ENCODE measurements at regions not wholly inside any gene's neighbourhood (a gene's known extent, or its start where the extent isn't known, plus 50 kb on each side); places are given as distances from the start of the nearest gene placed in this dataset.

DNA sequence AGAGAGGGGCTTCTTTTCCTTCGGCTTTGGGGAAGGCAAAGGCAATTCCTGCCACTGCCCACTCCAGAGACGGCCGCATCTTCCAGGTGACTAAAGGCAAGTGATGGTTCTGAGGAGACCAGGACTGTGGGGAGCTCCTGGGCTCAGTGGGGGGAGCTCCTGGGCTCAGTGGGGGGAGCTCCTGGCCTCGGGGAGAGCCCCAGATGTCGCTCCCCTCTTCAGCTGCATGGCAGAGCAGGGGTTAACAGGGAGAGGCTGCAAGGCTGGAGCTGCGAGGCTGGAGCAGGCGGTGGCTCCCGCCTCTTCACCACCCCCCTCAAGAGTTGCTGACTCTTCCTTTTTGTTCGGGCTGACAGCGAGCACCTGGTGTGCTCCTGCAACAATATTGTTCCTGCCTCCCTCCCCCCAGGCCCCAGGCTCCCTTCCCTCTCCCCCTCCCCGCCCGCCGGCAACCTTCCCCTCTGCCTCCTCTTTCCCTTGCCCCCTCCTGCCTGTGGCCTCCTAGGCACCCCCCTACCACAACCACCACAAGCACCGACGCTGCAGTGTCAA lies 56.3 kb upstream of the LBX1 start:
- Histone ChIP-seq H3K4me1 (ENCODE audit: control insufficient read depth, extremely low read depth, insufficient read depth, low read length) (no peaks in the 10 kb centered on the region), H3K4me3 (replicated peaks in 1 of 3; ENCODE audit: insufficient read depth in 1 of 3, low read depth in 1 of 3, low read length in 3 of 3) (no peak overlapping the region), H3K4me2 (ENCODE audit: insufficient read depth, low read length) (no peak overlapping the region), H3K36me3 (ENCODE audit: control insufficient read depth in 2 of 2, extremely low read depth in 1 of 2, insufficient read depth in 2 of 2, low read length in 2 of 2) (no peaks in the 10 kb centered on the region), H3K9me3 (replicated peaks; ENCODE audit: control insufficient read depth, insufficient read depth, low read length) (no peaks in the 10 kb centered on the region), H4K20me1 (replicated peaks; ENCODE audit: control insufficient read depth, extremely low read depth, insufficient read depth, low read length) (no peaks in the 10 kb centered on the region), H3K27ac (ENCODE audit: insufficient read depth, low read depth, low read length) (no peak overlapping the region), H2AFZ (ENCODE audit: low read depth, low read length) (no peak overlapping the region), H3K9me1 (replicated peaks; ENCODE audit: control insufficient read depth, extremely low read depth, insufficient read depth, low read length) (no peaks in the 10 kb centered on the region), H3K79me2 (ENCODE audit: control insufficient read depth, insufficient read depth, low read length) (no peaks in the 10 kb centered on the region), H3K9ac (replicated peaks; ENCODE audit: extremely low read depth, insufficient read depth, low read length) (no peak overlapping the region), H3K27me3 (ENCODE audit: control insufficient read depth in 2 of 2, insufficient read depth in 2 of 2, low read length in 2 of 2) (peaks cover 75% of the 10 kb centered on the region in 2 experiments)
- intact Hi-C loops (cut with micrococcal nuclease), result no loop called here
- POLR2A ChIA-PET, result no interaction called here
- dilution Hi-C loops (cut with MboI; ENCODE audit: extremely low pct_ligation_motif_present, low sequenced_read_pairs), result no loop called here
- BruUV-seq (replicated peaks), result no TSS peak
- TF ChIP-seq GATA2 (IDR thresholded peaks at IDR 0.05; ENCODE audit: insufficient read depth, insufficient read length, low read depth, low read length), result no peak
- TF ChIP-seq FOS (IDR thresholded peaks at IDR 0.05; ENCODE audit: borderline replicate concordance, insufficient read depth, low read length), result no peak
- TF ChIP-seq EZH2 (IDR thresholded peaks at IDR 0.05; ENCODE audit: borderline replicate concordance, low read depth, low read length, severe bottlenecking), result no peak
- TF ChIP-seq, protein P1, sequence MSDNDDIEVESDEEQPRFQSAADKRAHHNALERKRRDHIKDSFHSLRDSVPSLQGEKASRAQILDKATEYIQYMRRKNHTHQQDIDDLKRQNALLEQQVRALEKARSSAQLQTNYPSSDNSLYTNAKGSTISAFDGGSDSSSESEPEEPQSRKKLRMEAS (IDR thresholded peaks at IDR 0.05; ENCODE audit: insufficient read depth, insufficient read length), result no peak
- no peak for TF ChIP-seq POLR2A (IDR thresholded peaks at IDR 0.05; ENCODE audit: low read depth, low read length)
- TF ChIP-seq, protein P2, sequence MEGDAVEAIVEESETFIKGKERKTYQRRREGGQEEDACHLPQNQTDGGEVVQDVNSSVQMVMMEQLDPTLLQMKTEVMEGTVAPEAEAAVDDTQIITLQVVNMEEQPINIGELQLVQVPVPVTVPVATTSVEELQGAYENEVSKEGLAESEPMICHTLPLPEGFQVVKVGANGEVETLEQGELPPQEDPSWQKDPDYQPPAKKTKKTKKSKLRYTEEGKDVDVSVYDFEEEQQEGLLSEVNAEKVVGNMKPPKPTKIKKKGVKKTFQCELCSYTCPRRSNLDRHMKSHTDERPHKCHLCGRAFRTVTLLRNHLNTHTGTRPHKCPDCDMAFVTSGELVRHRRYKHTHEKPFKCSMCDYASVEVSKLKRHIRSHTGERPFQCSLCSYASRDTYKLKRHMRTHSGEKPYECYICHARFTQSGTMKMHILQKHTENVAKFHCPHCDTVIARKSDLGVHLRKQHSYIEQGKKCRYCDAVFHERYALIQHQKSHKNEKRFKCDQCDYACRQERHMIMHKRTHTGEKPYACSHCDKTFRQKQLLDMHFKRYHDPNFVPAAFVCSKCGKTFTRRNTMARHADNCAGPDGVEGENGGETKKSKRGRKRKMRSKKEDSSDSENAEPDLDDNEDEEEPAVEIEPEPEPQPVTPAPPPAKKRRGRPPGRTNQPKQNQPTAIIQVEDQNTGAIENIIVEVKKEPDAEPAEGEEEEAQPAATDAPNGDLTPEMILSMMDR (IDR thresholded peaks at IDR 0.05; ENCODE audit: extremely low read depth in 1 of 2, insufficient read depth in 1 of 2, low read depth in 1 of 2, low read length in 2 of 2), result no peak
- TF ChIP-seq POLR2AphosphoS5 (IDR thresholded peaks at IDR 0.05; ENCODE audit: insufficient read depth, low read depth, low read length), result no peak
- TF ChIP-seq JUN (IDR thresholded peaks at IDR 0.05; ENCODE audit: borderline replicate concordance, insufficient read depth, insufficient read length, low read depth), result no peak
- TF ChIP-seq MYC (IDR thresholded peaks at IDR 0.05; ENCODE audit: low read depth, low read length), result no peak
- DNase-seq (ENCODE audit: low read depth, low spot score) (no peak), FAIRE-seq (no peak)
- CTCF ChIA-PET, result interaction anchor here (1.5 to 4.2 kb wide), 3 partner anchors 13 to 72 kb away, joined by 7 to 23 read pairs (median 10); no protein-coding TSS in a partner anchor

Measured in endothelial cell of umbilical vein (primary cell).